Cerebellar cortex (tissue), 1 donor: ENCODE measurements at regions not wholly inside any gene's neighbourhood (a gene's known extent, or its start where the extent isn't known, plus 50 kb on each side); places are given as distances from the start of the nearest gene placed in this dataset.
"Not testable (repeated sequence)": the region's sequence is repeated elsewhere in the genome, so short reads cannot be mapped to it uniquely, and the experiment has no call there.

ENCODE experiments used
- DNase-seq: peaks from one replicate; pipeline ENCODE4 v3.0.0-alpha.2; 2015; ENCODE audit warnings: low spot score

DNA sequence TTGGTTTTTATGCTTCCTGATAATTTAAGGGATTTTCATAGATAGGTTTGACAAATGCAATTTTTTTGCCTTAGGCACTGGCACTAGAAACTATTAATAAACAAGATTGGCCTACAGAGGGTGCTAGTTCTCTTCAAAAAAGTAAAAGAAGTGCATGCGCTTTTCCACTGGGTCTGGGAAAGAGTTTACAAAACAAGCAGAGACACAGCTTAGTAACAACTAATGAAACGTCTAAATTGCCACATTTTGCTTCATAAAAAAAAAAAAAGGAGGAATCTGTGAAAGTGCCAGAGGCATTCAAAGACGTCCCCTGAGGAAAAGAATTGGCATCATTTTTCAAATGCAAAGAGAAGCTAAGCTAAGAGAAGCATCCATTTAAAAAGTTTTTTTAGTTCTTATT lies 58.3 kb upstream of the EEA1 start:
- peak; percentile 78 for DNase-seq

GRCh38 chr12:92987846-92988621 lies 58.9 kb upstream of the EEA1 start:
- no peak for DNase-seq

DNA sequence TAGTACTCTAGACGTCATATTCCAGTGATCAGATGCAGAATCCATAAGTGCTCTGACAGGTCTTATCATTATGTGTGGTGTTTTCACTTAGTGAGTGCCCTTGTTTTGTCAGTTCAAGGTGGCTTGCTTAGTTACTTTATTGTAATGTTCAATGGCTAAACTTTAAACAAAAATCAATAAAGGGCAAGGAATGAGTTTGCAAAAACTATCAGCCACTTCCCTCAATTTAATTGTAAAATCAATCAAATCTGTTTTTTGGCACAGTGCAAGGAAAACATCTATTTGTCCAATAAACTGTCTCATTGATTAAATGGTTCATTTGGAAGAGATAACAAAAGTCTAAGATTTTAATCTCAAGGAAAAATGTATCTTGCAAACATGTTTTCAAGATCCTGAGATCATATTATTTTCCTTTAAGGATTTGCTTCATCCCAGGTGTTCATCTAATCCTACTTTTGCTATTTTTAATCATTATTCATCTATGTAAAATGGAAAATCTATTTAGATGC lies 59.6 kb upstream of the EEA1 start:
- no peak for DNase-seq

DNA sequence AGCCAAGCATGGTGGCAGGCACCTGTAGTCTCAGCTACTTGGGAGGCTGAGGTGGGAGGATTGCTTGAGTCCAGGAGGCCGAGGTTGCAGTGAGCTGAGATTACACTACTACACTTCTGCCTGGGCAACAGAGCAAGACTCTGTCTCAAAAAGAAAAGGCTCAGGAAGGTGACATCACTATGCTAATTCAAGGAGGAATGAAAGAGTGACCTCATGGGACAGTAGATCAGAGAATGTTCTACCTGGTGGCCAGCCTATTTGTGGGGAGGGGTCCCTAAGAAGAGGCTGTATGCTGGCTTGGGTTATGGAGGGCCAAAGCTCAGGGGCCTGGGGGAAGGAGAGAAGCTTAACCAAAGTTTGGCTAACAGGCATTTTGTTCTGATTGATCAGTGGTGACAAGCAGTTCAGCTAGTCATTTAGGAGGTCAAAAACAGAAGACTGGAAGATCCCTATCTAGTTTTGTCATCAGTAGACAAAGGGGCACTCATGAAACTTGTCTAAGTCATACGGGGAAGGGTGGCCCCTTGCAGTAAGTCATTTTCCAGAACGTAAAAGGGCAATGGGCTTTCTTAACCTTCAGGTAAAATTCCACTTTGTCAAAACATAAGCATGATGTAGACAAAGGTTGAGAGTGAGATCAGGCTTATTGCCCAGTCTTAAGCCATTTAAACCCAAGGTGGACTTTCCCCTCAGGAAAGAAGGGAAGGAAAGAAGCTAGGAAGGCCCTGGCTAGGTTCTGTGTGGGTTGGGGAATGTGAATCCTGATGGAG lies 60.8 kb upstream of the EEA1 start:
- DNase-seq = no peak

DNA sequence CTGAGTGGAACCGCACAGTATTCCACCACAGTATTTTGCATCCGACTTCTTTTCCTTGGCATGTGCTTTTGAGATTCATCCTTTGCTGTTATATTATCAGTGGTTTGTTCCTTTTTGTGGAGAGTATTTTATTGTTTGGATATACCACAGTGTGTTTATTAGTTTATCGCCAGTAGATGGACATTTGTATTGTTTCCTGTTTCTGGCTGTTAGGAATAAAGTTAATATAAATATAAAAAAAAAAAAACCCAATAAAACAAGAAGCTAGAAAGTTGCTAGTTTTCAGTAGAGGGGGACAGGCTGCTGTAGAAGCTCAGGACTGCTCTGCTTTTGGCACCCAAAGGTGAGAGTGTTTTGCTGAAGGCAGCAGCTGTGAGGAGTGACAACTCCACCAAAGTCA lies 62.0 kb upstream of the EEA1 start:
- no peak for DNase-seq

GRCh38 chr12:92992041-92992440 lies 62.9 kb upstream of the EEA1 start:
- no peak for DNase-seq

DNA sequence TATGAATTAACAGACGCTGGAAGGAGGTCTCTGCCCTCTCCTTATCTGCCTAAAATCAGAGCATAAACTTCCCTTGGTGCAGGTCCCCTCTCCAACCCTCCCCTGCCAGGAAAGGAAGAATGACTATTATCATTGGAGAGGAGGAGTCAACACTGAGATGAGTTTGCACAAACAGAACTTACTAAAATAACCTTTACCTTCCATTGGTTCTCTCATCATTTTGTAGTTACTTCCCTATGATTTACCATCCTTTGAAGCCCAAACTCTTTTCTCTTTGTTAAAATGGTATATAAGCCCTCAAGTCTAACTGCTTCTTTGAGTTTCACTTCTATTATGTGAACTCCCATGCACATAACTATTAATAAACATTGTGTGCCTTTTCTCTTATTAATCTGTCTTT lies 64.2 kb upstream of the EEA1 start:
- no peak for DNase-seq

GRCh38 chr12:92995258-92995903 lies 66.3 kb upstream of the EEA1 start:
- DNase-seq = no peak

GRCh38 chr12:93000026-93000425 lies 70.9 kb upstream of the EEA1 start:
- no peak for DNase-seq

DNA sequence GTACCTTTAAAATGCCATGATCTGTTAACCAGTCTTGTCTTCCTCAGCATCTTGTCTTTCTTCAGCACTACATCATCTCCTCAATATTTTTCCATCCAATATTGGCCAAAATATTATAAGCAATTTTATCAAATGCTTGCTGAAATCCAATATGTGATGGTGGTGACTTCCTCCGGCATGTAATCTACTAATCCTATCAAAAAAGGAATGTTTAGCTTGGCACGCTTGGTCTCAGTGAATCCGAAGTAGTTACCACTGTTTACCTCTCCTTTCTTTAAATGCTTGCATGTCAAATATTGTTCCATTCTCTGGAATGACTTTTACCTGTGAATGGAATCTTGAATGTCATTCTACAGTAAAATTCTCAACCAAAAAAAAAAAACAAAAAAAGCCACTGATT lies 72.3 kb upstream of the EEA1 start:
- no peak for DNase-seq

GRCh38 chr12:93002293-93003054 lies 73.4 kb upstream of the EEA1 start:
- no peak for DNase-seq

DNA sequence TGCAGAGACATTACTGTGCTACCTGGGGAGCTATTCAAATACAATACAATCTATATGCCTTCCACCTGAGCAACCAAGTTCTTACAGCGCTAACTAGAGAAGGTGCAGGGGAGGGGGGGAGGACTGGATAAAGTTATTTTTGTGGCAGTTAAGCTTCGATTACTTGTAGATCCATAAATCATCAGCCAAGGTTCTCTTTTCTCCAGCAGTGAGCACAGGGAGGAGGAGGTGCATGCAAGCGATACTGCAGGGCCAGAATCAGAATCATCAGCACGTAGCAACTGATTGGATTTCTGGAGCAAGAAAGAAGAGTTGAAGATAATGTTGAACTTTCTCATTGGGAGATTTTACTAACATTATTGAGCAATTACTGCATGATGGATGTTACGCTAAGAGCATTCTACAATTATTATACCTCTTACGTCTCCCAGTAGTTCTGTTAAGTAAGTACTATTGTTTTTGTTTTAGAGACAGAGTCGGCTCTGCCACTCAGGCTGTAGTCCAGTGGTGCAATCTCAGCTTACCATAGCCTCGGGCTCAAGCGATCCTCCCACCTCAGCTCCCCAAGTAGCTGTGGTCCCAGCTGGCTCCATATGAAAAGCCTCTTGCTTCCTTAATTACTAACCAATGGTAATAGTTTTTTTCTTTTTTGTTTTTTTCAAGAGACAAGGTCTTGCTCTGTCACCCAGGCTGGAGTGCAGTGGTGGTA lies 74.6 kb upstream of the EEA1 start:
- DNase-seq = no peak

DNA sequence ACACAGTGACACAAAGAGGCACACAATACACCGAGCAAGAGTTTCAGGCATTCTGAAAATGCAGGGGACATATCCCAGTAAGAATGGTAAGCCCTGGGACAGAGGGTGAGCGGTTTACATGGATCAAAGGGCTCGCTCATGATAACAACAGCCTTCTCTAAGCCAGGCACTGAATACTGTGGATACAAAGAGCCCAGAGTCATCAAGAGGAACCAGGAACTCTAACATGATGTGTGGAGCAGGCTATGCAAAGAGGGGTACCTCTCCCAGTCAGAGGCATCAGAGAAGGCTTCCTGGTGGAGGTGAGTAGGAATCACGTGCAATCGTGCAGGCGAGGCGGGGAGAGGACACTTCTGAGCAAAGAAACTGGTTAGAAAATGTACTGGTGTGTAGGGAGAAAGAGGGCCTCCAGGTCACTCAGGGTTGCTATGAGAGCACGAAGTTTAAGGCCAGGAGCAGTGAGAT lies 76.9 kb upstream of the EEA1 start:
- DNase-seq = no peak

DNA sequence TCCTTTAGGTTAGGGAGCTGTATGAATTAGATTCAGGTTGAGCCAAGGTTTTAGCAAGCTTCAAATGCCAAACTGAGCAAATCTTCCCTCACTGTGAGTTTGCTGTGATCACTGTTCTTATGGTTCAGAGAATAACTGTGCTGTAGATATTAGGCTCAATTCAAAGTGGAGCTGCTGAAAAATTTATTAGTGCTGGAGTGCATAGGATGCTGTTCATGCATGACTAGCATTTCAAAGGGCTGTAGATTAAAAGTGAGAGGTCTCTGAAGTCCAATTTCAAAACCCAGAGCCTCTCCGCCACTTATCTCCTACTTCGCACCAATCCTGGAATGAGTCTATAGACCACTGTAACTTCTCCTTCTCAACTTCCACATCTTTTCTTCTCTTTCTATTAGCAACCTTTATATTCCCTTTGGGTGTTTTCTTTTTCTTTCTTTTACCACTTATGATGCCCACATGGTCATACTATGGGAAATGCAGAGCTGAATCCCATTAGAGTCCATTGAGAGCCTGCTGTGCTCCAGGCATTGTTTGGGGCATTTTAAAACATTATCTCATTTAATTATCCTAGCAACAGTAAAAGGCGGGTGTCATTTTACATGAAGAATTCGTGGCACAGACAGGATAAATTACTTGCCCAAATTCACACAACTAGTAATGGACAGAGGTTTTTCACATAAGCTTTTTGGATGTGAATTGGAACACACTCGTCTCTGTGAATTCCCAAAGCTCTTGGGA lies 77.5 kb upstream of the EEA1 start:
- no peak for DNase-seq

GRCh38 chr12:93007544-93007943 lies 78.4 kb upstream of the EEA1 start:
- DNase-seq = no peak

DNA sequence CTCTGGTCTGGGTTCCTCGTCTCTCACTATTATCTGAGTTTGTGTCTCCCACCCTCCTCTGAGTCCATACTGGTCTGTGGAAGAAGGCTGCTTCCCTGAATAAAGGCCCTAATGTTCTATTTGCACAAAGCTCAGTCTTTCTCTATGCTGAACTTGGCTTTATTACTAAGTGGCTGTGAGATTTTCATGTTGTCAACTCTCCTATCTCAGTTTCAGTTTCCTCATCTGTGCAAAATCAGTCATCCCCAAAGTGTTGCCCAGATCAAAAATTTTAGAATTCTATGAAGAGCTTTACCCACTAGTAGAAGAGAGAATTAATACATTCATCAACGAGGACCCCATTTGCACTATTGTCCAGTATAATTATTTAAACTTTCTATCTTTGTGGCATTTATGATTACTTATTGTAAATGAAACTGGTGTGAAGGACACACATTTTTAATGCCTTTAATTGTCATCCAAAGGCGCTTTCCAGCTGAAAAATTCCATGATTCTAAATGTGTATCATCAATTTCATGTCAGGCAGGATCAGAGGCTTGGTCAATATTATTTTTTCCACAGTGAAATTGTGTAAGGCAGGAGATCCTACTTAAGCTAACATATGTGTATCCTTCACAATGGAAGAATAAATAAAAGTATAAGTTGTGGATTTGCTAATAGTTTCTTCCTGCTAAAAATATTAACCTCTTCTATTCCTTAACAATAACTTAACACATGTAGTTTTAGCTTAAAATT lies 79.1 kb upstream of the EEA1 start:
- DNase-seq = no peak

DNA sequence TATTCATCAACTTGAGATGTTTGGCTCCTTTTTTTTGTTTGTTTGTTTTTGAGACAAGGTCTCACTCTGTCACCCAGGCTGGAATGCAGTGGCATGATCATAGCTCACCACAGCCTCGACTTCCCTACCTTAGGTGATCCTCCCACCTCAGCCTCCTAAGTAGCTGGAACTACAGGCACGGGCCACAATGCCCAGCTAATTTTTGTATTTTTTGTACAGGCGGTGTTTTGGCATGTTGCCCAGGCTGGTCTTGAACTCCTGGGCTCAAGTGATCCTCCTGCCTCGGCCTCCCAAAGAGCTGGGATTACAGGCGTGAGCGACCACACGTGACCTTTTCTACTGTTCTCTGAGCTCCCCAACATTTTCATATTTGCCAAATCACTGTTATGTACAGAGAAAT lies 79.8 kb upstream of the EEA1 start:
- DNase-seq = not testable (repeated sequence)

- DNase-seq = no peak
Observed at GRCh38 chr12:93009533-93009932, 80.4 kb upstream of the EEA1 start.

DNA sequence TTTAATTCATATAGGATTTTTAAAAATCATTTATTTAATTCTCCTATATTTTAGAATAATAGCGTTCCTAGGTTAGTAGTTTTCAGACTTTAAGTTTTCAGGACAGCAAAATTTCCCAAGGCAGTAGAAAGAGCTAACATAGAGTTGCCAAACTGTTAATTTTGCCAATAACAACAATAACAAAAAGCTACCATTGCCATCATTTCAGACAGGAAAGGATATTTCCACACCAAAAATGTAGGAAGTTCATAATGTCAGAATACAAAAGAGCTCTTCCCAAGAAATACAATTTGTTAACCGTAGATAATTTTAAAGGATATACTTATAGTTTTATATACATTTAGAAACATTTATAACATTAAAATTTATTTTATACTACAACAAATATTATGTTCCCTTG lies 81.4 kb upstream of the EEA1 start:
- no peak for DNase-seq

DNA sequence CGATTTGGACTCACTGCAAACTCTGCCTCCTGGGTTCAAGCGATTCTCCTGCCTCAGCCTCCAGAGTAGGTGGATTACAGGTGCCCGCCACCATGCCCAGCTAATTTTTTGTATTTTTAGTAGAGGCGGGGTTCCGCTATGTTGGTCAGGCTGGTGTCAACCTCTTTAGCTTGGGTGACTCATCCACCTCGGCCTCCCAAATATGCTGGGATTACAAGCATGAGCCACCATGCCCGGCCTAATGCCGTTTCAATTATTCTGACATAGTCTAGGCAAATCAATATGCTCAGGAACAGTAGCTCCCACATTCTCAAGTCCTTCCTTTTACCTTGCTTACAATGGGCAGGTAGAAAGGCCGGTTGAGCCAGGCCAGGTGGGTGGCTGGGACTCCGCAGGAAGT lies 82.0 kb upstream of the EEA1 start:
- no peak for DNase-seq
